Esophagus muscularis mucosa (tissue), 4 donors: ENCODE measurements at regions not wholly inside any gene's neighbourhood (a gene's known extent, or its start where the extent isn't known, plus 50 kb on each side); places are given as distances from the start of the nearest gene placed in this dataset.

Source experiments
- DNase-seq: peaks from one replicate; pipeline ENCODE4 v3.0.0-alpha.2; 2017; ENCODE audit errors: extremely low spot score
- H3K27ac ChIP-seq, 4 donors: fragments of 200-600 bp; sonication (generic); replicated peaks in 1 of 4; 1 replicate in 3 of 4; 2 replicates in 1 of 4; pipeline ENCODE4 v1.5.1; 2016 to 2019; ENCODE audit warnings: mild to moderate bottlenecking in 1 of 4
- H3K27me3 ChIP-seq, 4 donors: fragments of 200-600 bp; sonication (generic); one replicate each; pipeline versions ENCODE4 v1.5.1 to v1.6.0; 2016 to 2019
- H3K36me3 ChIP-seq, 4 donors: fragments of 200-600 bp; sonication (generic); one replicate each; pipeline ENCODE4 v1.5.1; 2016 to 2019
- H3K4me1 ChIP-seq, 4 donors: fragments of 200-600 bp; sonication (generic); one replicate each; pipeline ENCODE4 v1.5.1; 2016 to 2019
- H3K4me3 ChIP-seq, 4 donors: fragments of 200-600 bp; sonication (generic); 1 replicate in 2 of 4; 2 replicates in 2 of 4; pipeline ENCODE4 v1.5.1; 2016 to 2019; ENCODE audit warnings: mild to moderate bottlenecking in 4 of 4, moderate library complexity in 1 of 4
- H3K9me3 ChIP-seq, 4 donors: fragments of 200-600 bp; sonication (generic); 1 replicate in 3 of 4; 2 replicates in 1 of 4; pipeline ENCODE4 v1.5.1; 2016 to 2019
- CTCF ChIP-seq, 3 experiments: fragments of 200-600 bp in 2 of 3; fragments of 450-650 bp in 1 of 3; sonication (generic) in 2 of 3; IDR thresholded peaks; one replicate each; pipeline ENCODE4 v1.5.1; 2017 to 2019; ENCODE audit warnings: antibody characterized with exemption in 3 of 3, mild to moderate bottlenecking in 2 of 3, moderate library complexity in 1 of 3
- EP300 ChIP-seq: sonication (generic); formaldehyde crosslinking; IDR thresholded peaks from one replicate; pipeline ENCODE4 v1.6.1; 2017; ENCODE audit warnings: antibody characterized with exemption
- POLR2A ChIP-seq: fragments of 450-650 bp; IDR thresholded peaks from one replicate; pipeline ENCODE4 v1.6.1; 2017; ENCODE audit warnings: antibody characterized with exemption, moderate library complexity, mild to moderate bottlenecking, low read depth
- POLR2AphosphoS5 ChIP-seq, 2 donors: sonication (generic); formaldehyde crosslinking; IDR thresholded peaks; one replicate each; pipeline ENCODE4 v1.6.1; 2017; ENCODE audit warnings: antibody characterized with exemption in 2 of 2
- WGBS: methylation state at CpG from one replicate; pipeline ENCODE4 v1.1.5; 2018; 5-methylcytosine and 5-hydroxymethylcytosine counted together
- intact Hi-C: fragments of 100-400 bp; cut with DNase I; formaldehyde crosslinking; loops from one replicate; pipeline ENCODE4 v1.15.1; 2023

GRCh38 chr2:236986524-236987330 is 99.0 kb upstream of the COPS8 start:
- Histone ChIP-seq H3K36me3 (no peaks in the 10 kb centered on the region), H3K27me3 (peaks cover 0 to 22% (median 0%) of the 10 kb centered on the region in 4 donors), H3K4me3 (no peak overlapping the region), H3K27ac (peak overlapping the region in 2 of 4 donors; percentile 53 to 65), H3K9me3 (peaks cover 0 to 18% (median 11%) of the 10 kb centered on the region in 4 donors), H3K4me1 (peaks cover 0 to 29% (median 15%) of the 10 kb centered on the region in 4 donors)
- no peak for TF ChIP-seq POLR2A
- TF ChIP-seq CTCF (IDR thresholded peaks at IDR 0.05) = no peak
- TF ChIP-seq EP300 = no peak
- intact Hi-C loops = no loop called here
- 84% methylated on average over 8 of the region's 10 CpGs for WGBS
- DNase-seq = no peak

GRCh38 chr2:236988216-236988615 is 97.5 kb upstream of the COPS8 start:
- Histone ChIP-seq H3K27ac (peak overlapping the region; percentile 53 to 74 (median 63)), H3K36me3 (no peaks in the 10 kb centered on the region), H3K9me3 (peaks cover 0 to 8% (median 5%) of the 10 kb centered on the region in 4 donors), H3K4me1 (peaks cover 0 to 29% (median 15%) of the 10 kb centered on the region in 4 donors), H3K4me3 (no peak overlapping the region), H3K27me3 (peaks cover 0 to 20% (median 0%) of the 10 kb centered on the region in 4 donors)
- DNase-seq = no peak
- 96% methylated on average over 2 of the region's 2 CpGs for WGBS
- intact Hi-C loops = no loop called here
- no peak for TF ChIP-seq POLR2A
- no peak for TF ChIP-seq CTCF (IDR thresholded peaks at IDR 0.05)
- no peak for TF ChIP-seq POLR2AphosphoS5 (IDR thresholded peaks at IDR 0.05)
- TF ChIP-seq EP300 = no peak

- Histone ChIP-seq H3K27me3 (peaks cover 0 to 26% (median 0%) of the 10 kb centered on the region in 4 donors), H3K27ac (peak overlapping the region; percentile 53 to 74 (median 69))
- intact Hi-C loops = no loop called here
These were observed 96.7 kb upstream of the COPS8 start for GRCh38 chr2:236988690-236989624.

GRCh38 chr2:236990552-236990951 is 95.1 kb upstream of the COPS8 start:
- Histone ChIP-seq H3K4me3 (no peak overlapping the region), H3K36me3 (no peaks in the 10 kb centered on the region), H3K4me1 (peaks cover 0 to 29% (median 15%) of the 10 kb centered on the region in 4 donors), H3K9me3 (no peaks in the 10 kb centered on the region), H3K27ac (peak overlapping the region; percentile 32 to 74 (median 69)), H3K27me3 (peaks cover 0 to 37% (median 0%) of the 10 kb centered on the region in 4 donors)
- WGBS = 33% methylated on average over 2 of the region's 2 CpGs
- no peak for DNase-seq
- TF ChIP-seq POLR2A (no peak), POLR2AphosphoS5 (IDR thresholded peaks at IDR 0.05) (no peak), CTCF (IDR thresholded peaks at IDR 0.05) (no peak), EP300 (no peak)
- intact Hi-C loops = no loop called here

More at GRCh38 chr2:236988690-236989624, 96.7 kb upstream of the COPS8 start:
- Histone ChIP-seq H3K36me3 (no peaks in the 10 kb centered on the region), H3K4me3 (no peak overlapping the region), H3K4me1 (peaks cover 0 to 29% (median 15%) of the 10 kb centered on the region in 4 donors), H3K9me3 (peaks cover 0 to under 1% (median 0%) of the 10 kb centered on the region in 4 donors)
- 36% methylated on average over 14 of the region's 16 CpGs for WGBS
- TF ChIP-seq EP300 = peak; percentile 64
- peak; percentile 58 to 68 for TF ChIP-seq POLR2AphosphoS5 (IDR thresholded peaks at IDR 0.05)
- no peak for TF ChIP-seq POLR2A
- TF ChIP-seq CTCF (IDR thresholded peaks at IDR 0.05) = no peak
- no peak for DNase-seq
